Endothelial cell (in vitro differentiated cells): ENCODE measurements at regions not wholly inside any gene's neighbourhood (a gene's known extent, or its start where the extent isn't known, plus 50 kb on each side); places are given as distances from the start of the nearest gene placed in this dataset.

Source experiments
- DNase-seq: peaks from one replicate; pipeline ENCODE4 v3.0.0; 2021; ENCODE audit warnings: low spot score
- H3K27ac Mint-ChIP-seq: one replicate; pipeline ENCODE4 v1.8.0; 2021; ENCODE audit warnings: mixed read lengths, inconsistent platforms; ENCODE audit not compliant: unreplicated experiment
- H3K27me3 Mint-ChIP-seq: one replicate; pipeline ENCODE4 v1.8.0; 2021; ENCODE audit warnings: mild to moderate bottlenecking, moderate library complexity, mixed read lengths, inconsistent platforms; ENCODE audit not compliant: unreplicated experiment
- H3K36me3 Mint-ChIP-seq: one replicate; pipeline ENCODE4 v1.8.0; 2021; ENCODE audit warnings: mild to moderate bottlenecking, low read depth, mixed read lengths, inconsistent platforms; ENCODE audit not compliant: unreplicated experiment
- H3K4me1 Mint-ChIP-seq: one replicate; pipeline ENCODE4 v1.8.0; 2021; ENCODE audit warnings: mild to moderate bottlenecking, mixed read lengths, inconsistent platforms; ENCODE audit not compliant: unreplicated experiment
- H3K4me3 Mint-ChIP-seq: one replicate; pipeline ENCODE4 v1.8.0; 2021; ENCODE audit warnings: mild to moderate bottlenecking, mixed read lengths, inconsistent platforms; ENCODE audit not compliant: unreplicated experiment
- H3K9me3 Mint-ChIP-seq: one replicate; pipeline ENCODE4 v1.8.0; 2021; ENCODE audit warnings: mixed read lengths, inconsistent platforms; ENCODE audit not compliant: unreplicated experiment
- TF ChIP-seq, protein P1 (sequence below): fragments of 200-600 bp; sonication (generic); IDR thresholded peaks from one replicate; pipeline ENCODE4 v1.5.0; 2021; ENCODE audit warnings: antibody characterized with exemption; ENCODE audit not compliant: unreplicated experiment

DNA sequence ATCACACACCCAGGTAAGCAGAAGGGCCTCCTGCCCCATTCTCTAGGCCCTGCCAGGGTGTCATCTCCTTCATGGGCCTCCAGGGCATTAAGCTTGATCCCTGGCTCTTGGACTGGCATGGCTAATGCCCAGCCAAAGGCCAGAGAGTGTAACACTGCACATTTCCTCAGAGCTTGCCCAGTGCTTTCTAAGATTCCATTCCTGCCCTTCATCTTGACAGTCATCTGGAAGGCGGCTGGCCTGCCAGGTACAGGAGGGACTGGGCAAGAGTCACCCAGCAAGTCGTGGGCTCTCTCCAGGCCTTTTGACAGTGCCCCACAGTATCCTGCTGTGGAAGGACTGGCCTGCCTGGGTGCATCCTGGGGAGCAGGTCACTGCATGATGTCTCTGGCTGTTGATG is 268.9 kb downstream of the HAUS1 start:
- H3K27me3 Mint-ChIP-seq = no peaks in the 10 kb centered on the region

DNA sequence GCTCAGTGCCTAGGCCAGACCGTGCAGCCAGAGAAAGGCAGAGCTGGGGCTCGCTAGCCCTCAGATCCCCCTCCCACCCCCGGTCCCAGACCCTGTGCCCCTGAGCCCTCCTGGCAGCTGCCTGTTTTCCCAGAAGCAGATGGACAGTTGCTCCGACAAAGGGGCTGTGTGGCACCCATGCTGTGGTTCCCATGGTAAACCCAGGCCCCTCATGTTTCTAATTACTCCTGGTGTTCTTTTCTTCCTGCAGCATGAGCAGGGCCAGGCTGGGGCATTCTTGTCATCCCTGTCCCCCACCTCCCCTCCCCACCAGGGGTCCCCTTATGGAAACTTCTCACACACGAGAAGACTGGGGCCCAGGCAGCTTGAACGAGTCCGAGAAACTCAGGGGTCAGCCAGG is 269.6 kb downstream of the HAUS1 start:
- no peak for DNase-seq
- Mint-ChIP-seq H3K27me3 (no peaks in the 10 kb centered on the region), H3K36me3 (no peaks in the 10 kb centered on the region), H3K9me3 (no peaks in the 10 kb centered on the region), H3K4me1 (peaks cover 4% of the 10 kb centered on the region), H3K27ac (no peak overlapping the region), H3K4me3 (no peak overlapping the region)
- TF ChIP-seq, protein P1, sequence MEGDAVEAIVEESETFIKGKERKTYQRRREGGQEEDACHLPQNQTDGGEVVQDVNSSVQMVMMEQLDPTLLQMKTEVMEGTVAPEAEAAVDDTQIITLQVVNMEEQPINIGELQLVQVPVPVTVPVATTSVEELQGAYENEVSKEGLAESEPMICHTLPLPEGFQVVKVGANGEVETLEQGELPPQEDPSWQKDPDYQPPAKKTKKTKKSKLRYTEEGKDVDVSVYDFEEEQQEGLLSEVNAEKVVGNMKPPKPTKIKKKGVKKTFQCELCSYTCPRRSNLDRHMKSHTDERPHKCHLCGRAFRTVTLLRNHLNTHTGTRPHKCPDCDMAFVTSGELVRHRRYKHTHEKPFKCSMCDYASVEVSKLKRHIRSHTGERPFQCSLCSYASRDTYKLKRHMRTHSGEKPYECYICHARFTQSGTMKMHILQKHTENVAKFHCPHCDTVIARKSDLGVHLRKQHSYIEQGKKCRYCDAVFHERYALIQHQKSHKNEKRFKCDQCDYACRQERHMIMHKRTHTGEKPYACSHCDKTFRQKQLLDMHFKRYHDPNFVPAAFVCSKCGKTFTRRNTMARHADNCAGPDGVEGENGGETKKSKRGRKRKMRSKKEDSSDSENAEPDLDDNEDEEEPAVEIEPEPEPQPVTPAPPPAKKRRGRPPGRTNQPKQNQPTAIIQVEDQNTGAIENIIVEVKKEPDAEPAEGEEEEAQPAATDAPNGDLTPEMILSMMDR = no peak

More for the DNA sequence above, 268.9 kb downstream of the HAUS1 start:
- Mint-ChIP-seq H3K4me3 (no peak overlapping the region), H3K27ac (no peak overlapping the region), H3K36me3 (no peaks in the 10 kb centered on the region), H3K9me3 (no peaks in the 10 kb centered on the region), H3K4me1 (peaks cover 4% of the 10 kb centered on the region)
- TF ChIP-seq, protein P1 = no peak
- DNase-seq = no peak

DNA sequence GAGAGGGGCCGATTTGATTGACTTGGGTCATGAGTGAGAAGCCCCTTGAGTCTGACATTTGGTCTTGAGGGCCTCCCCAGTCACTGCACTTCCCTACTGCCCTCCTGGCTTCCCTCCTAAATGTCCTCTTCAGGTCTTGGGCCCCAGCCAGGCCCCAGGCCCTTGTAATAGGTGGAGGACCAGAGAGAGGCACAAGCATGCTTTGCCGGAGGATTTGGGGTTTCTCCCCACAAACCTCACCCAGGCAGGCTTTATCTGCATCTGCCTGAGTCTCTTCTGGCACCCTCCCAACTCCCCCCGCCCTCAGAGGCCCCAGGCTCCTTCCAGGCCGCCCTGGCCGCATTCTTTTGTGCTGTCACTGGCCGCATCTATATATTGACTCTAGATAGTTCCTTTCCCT is 270.7 kb downstream of the HAUS1 start:
- no peak for DNase-seq
- no peaks in the 10 kb centered on the region for H3K9me3 Mint-ChIP-seq
- H3K36me3 Mint-ChIP-seq = no peaks in the 10 kb centered on the region
- TF ChIP-seq, protein P1 = no peak
- no peak overlapping the region for H3K27ac Mint-ChIP-seq
- no peaks in the 10 kb centered on the region for H3K27me3 Mint-ChIP-seq
- no peak overlapping the region for H3K4me3 Mint-ChIP-seq
- H3K4me1 Mint-ChIP-seq = peaks cover 4% of the 10 kb centered on the region

- DNase-seq = no peak
- TF ChIP-seq, protein P1 = no peak
- Mint-ChIP-seq H3K9me3 (no peaks in the 10 kb centered on the region), H3K4me1 (peaks cover 4% of the 10 kb centered on the region), H3K27me3 (no peaks in the 10 kb centered on the region), H3K36me3 (no peaks in the 10 kb centered on the region), H3K4me3 (no peak overlapping the region), H3K27ac (no peak overlapping the region)
Observed at GRCh38 chr18:46377557-46377956, 273.4 kb downstream of the HAUS1 start.

DNA sequence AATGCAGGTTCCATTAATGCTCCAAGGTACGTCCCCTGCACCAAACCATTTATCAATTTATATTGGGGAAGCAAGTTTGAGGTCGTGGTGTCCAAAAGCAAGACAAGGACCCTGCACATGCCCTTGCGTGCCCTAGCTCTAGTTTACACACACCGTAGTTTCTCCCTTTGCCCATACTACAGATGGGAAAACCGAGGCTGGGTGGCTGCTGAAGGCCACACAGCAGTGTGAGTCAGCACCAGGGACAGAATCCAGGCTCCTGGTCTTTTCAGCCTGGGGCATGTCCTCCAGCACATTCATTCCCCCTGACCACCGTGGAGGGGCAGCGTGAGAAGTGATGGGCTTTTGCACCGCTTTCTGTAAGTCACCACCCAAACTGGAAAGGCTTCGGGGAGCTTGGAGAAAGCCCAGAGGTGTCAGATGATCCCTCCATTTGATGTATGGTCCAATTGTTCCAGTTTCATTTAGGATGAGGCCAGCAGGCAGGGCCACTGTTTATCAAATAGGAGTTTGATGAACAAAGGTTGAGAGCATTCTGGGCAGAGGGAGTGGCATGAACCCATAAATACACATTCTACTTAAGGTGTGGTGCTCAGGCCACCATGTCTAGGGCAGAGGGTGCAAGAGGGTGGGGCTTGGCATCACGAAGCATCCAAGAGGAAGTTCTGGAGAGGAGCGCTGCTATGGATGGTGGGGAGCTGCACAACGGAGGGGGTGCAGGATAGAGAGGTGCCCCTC is 274.1 kb downstream of the HAUS1 start:
- Mint-ChIP-seq H3K9me3 (no peaks in the 10 kb centered on the region), H3K4me3 (no peak overlapping the region), H3K27me3 (no peaks in the 10 kb centered on the region), H3K4me1 (no peaks in the 10 kb centered on the region), H3K36me3 (no peaks in the 10 kb centered on the region), H3K27ac (no peak overlapping the region)
- TF ChIP-seq, protein P1 = no peak
- DNase-seq = no peak
